Nephron progenitor cell (in vitro differentiated cells): ENCODE measurements at regions not wholly inside any gene's neighbourhood (a gene's known extent, or its start where the extent isn't known, plus 50 kb on each side); places are given as distances from the start of the nearest gene placed in this dataset.
A peak's percentile ranks its signal among the peaks of the same experiment; 100 is the strongest.

Source experiments
- DNase-seq: peaks from one replicate; pipeline ENCODE4 v3.0.0; 2021
- H3K27ac Mint-ChIP-seq: 2 replicates; pipeline ENCODE4 v1.8.0; 2021; ENCODE audit warnings: mild to moderate bottlenecking, moderate library complexity, mixed read lengths
- H3K27me3 Mint-ChIP-seq: 2 replicates; pipeline ENCODE4 v1.8.0; 2021; ENCODE audit warnings: mild to moderate bottlenecking, low read depth, mixed read lengths; ENCODE audit not compliant: poor library complexity
- H3K36me3 Mint-ChIP-seq: 2 replicates; pipeline ENCODE4 v1.8.0; 2021; ENCODE audit warnings: low read depth, mixed read lengths
- H3K4me1 Mint-ChIP-seq: 2 replicates; pipeline ENCODE4 v1.8.0; 2021; ENCODE audit warnings: mixed read lengths
- H3K4me3 Mint-ChIP-seq: 2 replicates; pipeline ENCODE4 v1.8.0; 2021; ENCODE audit warnings: mild to moderate bottlenecking, moderate library complexity, mixed read lengths
- H3K9me3 Mint-ChIP-seq: 2 replicates; pipeline ENCODE4 v1.8.0; 2021; ENCODE audit warnings: mild to moderate bottlenecking, moderate library complexity, mixed read lengths
- TF ChIP-seq, protein P1 (sequence below): fragments of 200-600 bp; sonication (generic); IDR thresholded peaks from 2 replicates; pipeline ENCODE4 v1.5.0; 2021; ENCODE audit warnings: antibody characterized with exemption

DNA sequence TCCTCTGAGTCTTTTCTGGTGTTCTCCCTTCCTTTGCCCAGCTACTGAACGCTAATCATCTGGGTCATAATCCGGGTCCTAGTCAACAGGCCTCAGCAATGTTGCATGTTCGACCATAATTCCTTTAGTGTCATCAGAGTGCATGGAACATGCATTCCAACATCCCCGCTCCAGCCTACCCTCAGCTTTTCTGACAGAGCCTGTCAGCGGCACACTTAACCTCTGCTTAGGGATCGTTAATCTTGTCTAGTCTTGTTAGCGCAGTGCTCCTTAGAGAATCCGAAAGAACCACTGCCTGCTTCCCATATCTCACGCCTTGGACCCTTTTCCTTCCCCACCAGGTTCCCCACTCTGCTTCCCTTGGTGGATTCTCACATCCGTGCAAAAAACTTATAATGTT lies 767.9 kb upstream of the ID2 start:
- no peaks in the 10 kb centered on the region for H3K9me3 Mint-ChIP-seq
- no peak overlapping the region for H3K27ac Mint-ChIP-seq
- DNase-seq = peak; percentile 41
- TF ChIP-seq, protein P1, sequence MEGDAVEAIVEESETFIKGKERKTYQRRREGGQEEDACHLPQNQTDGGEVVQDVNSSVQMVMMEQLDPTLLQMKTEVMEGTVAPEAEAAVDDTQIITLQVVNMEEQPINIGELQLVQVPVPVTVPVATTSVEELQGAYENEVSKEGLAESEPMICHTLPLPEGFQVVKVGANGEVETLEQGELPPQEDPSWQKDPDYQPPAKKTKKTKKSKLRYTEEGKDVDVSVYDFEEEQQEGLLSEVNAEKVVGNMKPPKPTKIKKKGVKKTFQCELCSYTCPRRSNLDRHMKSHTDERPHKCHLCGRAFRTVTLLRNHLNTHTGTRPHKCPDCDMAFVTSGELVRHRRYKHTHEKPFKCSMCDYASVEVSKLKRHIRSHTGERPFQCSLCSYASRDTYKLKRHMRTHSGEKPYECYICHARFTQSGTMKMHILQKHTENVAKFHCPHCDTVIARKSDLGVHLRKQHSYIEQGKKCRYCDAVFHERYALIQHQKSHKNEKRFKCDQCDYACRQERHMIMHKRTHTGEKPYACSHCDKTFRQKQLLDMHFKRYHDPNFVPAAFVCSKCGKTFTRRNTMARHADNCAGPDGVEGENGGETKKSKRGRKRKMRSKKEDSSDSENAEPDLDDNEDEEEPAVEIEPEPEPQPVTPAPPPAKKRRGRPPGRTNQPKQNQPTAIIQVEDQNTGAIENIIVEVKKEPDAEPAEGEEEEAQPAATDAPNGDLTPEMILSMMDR = no peak
- H3K4me3 Mint-ChIP-seq = no peak overlapping the region
- H3K27me3 Mint-ChIP-seq = no peaks in the 10 kb centered on the region
- H3K36me3 Mint-ChIP-seq = no peaks in the 10 kb centered on the region
- H3K4me1 Mint-ChIP-seq = peaks cover 20% of the 10 kb centered on the region

- Mint-ChIP-seq H3K36me3 (no peaks in the 10 kb centered on the region), H3K27me3 (no peaks in the 10 kb centered on the region), H3K27ac (no peak overlapping the region), H3K4me3 (no peak overlapping the region), H3K4me1 (peaks cover 20% of the 10 kb centered on the region), H3K9me3 (no peaks in the 10 kb centered on the region)
- DNase-seq = no peak
- TF ChIP-seq, protein P1 = no peak
Measured at GRCh38 chr2:7915302-7916091, 766.4 kb upstream of the ID2 start.

GRCh38 chr2:7916670-7917069 lies 765.2 kb upstream of the ID2 start:
- Mint-ChIP-seq H3K36me3 (no peaks in the 10 kb centered on the region), H3K27ac (no peak overlapping the region), H3K27me3 (no peaks in the 10 kb centered on the region), H3K9me3 (no peaks in the 10 kb centered on the region), H3K4me3 (no peak overlapping the region), H3K4me1 (peaks cover 20% of the 10 kb centered on the region)
- DNase-seq = no peak
- TF ChIP-seq, protein P1 = no peak

DNA sequence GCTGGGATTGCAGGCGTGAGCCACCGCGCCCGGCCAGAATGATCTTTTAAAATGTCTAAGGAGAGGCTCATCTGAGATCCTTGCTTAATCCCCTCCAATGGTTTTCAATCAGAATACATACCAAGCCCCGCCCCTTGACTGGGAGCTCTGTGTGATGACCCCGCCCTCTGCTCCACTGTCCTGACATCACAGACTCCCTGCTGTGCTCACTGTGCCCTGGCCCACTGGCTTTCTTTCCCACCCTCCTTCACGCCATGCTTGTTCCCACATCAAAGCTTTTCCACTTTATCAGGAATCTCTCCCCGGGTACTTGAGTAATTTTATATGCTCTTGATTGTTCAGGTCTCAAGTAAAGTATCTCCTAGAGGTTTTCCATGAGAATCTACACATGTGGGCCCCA lies 762.3 kb upstream of the ID2 start:
- Mint-ChIP-seq H3K4me3 (no peak overlapping the region), H3K27ac (peak overlapping the region; percentile 21), H3K4me1 (peaks cover 5% of the 10 kb centered on the region), H3K9me3 (peaks cover 9% of the 10 kb centered on the region), H3K27me3 (peaks cover 3% of the 10 kb centered on the region), H3K36me3 (no peaks in the 10 kb centered on the region)
- DNase-seq = no peak
- TF ChIP-seq, protein P1 = no peak

DNA sequence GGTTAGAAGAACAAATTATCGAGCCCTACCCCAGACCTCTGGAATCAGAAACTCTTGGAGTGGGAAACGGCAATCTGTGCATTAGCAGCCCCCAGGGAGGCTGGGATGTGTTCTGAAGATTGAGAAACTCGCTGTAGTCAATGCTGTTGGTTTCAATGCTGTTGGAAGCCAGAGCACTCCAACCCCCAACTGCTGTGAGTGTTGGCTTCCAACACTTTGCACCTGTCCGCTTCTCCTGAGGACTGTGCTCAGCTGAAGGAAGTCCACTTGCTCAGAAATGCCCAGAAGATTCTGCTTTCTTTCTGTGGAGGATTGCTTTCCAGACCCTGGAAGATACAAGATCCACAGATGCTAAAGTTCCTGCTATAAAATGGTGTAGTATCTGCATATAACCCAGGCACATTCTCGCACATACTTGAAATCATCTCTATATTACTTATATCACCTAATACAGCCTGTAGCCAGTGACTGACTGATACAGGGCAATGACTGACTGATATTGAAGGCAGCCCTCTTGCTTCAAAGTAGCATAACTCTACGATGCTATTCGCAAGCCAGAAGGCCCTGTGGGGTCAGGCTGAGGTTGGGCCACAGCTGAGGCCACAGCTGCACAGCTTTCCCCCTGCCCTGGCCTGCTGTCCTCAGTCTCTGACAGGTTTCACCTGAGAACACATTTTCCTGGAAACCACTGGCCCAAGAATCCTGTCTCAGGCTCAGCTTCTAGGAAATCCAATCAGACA lies 757.7 kb upstream of the ID2 start:
- TF ChIP-seq, protein P1 = no peak
- Mint-ChIP-seq H3K27ac (no peak overlapping the region), H3K4me3 (no peak overlapping the region), H3K27me3 (peaks cover 3% of the 10 kb centered on the region), H3K36me3 (no peaks in the 10 kb centered on the region), H3K4me1 (no peaks in the 10 kb centered on the region), H3K9me3 (peaks cover 9% of the 10 kb centered on the region)
- no peak for DNase-seq
